Panc1 (cell line): ENCODE measurements at regions not wholly inside any gene's neighbourhood (a gene's known extent, or its start where the extent isn't known, plus 50 kb on each side); places are given as distances from the start of the nearest gene placed in this dataset.

Experiments
- REST ChIP-seq, 2 experiments: IDR thresholded peaks; 2 replicates each; pipeline ENCODE4 v1.6.1; 2011 to 2012; ENCODE audit warnings: low read depth in 2 of 2, control low read depth in 1 of 2, low read length in 1 of 2, mild to moderate bottlenecking in 1 of 2, moderate library complexity in 1 of 2; ENCODE audit not compliant: insufficient read depth in 1 of 2
- SIN3A ChIP-seq: IDR thresholded peaks from 2 replicates; pipeline ENCODE4 v1.6.1; 2012; ENCODE audit warnings: low read depth, mild to moderate bottlenecking, low read length, moderate library complexity, borderline replicate concordance; ENCODE audit not compliant: insufficient read depth
- TF ChIP-seq, protein P1 (sequence below): fragments of 450-650 bp; IDR thresholded peaks from 2 replicates; pipeline ENCODE4 v1.5.1; 2017; ENCODE audit warnings: mild to moderate bottlenecking

GRCh38 chr12:78562368-78563205, 302.0 kb upstream of the SYT1 start:
- TF ChIP-seq, protein P1, sequence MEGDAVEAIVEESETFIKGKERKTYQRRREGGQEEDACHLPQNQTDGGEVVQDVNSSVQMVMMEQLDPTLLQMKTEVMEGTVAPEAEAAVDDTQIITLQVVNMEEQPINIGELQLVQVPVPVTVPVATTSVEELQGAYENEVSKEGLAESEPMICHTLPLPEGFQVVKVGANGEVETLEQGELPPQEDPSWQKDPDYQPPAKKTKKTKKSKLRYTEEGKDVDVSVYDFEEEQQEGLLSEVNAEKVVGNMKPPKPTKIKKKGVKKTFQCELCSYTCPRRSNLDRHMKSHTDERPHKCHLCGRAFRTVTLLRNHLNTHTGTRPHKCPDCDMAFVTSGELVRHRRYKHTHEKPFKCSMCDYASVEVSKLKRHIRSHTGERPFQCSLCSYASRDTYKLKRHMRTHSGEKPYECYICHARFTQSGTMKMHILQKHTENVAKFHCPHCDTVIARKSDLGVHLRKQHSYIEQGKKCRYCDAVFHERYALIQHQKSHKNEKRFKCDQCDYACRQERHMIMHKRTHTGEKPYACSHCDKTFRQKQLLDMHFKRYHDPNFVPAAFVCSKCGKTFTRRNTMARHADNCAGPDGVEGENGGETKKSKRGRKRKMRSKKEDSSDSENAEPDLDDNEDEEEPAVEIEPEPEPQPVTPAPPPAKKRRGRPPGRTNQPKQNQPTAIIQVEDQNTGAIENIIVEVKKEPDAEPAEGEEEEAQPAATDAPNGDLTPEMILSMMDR = peak; percentile 49; the same call in 1 of the 2 replicates
- TF ChIP-seq REST (IDR thresholded peaks at IDR 0.05; ENCODE audit: insufficient read depth in 1 of 2, low read depth in 2 of 2, low read length in 1 of 2) (no peak), SIN3A (no peak)
